ENCODE measurements at regions not wholly inside any gene's neighbourhood (a gene's known extent, or its start where the extent isn't known, plus 50 kb on each side); places are given as distances from the start of the nearest gene placed in this dataset.

DNA sequence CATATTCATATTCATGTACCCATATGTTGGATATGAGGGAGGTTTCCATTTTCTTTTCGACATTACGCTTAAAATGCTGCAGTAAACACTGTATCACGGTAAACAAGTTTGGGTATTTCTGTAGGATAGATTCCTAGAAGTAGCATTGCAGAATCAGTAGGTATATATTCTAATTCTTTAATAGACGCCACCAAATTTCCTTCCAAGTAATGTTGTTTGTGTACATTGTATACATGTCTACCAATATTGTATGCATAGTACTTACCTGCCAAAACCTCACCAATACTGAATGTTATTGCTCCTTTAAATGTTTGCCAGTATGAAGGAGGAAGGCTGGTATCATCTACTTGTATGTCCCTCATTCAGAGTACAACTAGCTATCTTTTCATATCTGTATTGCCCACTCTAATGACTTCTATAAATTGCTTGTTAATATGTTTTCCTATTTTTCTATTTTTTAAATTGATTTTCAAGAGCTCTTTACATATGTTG lies 56.1 kb upstream of the ZNF536 start:
- Mint-ChIP-seq H3K36me3 (no peaks in the 10 kb centered on the region), H3K9me3 (peaks cover 0 to 11% (median 1%) of the 10 kb centered on the region in 8 donors), H3K4me1 (no peaks in the 10 kb centered on the region), H3K27ac (no peak overlapping the region), H3K27me3 (no peaks in the 10 kb centered on the region), H3K4me3 (no peak overlapping the region)
- H3K27me3 ChIP-seq (ENCODE audit: insufficient read depth, low read length): no peaks in the 10 kb centered on the region
- H3K36me3 ChIP-seq (ENCODE audit: insufficient read depth, low read length): no peaks in the 10 kb centered on the region
- H3K4me1 ChIP-seq (ENCODE audit: insufficient read depth, low read length): no peaks in the 10 kb centered on the region
- no peak for DNase-seq
- no peak overlapping the region for H3K4me3 ChIP-seq (ENCODE audit: low read length in 2 of 2)
- ChIA-PET CTCF (ENCODE audit: partially characterized antibody) (no interaction called here), POLR2A (ENCODE audit: partially characterized antibody) (no interaction called here)
- no peaks in the 10 kb centered on the region for H3K9me3 ChIP-seq (ENCODE audit: control insufficient read depth in 1 of 2, low read length in 2 of 2)
- intact Hi-C loops (cut with micrococcal nuclease): no loop called here
- no peak overlapping the region for H3K27ac ChIP-seq (ENCODE audit: low read depth, low read length)

DNA sequence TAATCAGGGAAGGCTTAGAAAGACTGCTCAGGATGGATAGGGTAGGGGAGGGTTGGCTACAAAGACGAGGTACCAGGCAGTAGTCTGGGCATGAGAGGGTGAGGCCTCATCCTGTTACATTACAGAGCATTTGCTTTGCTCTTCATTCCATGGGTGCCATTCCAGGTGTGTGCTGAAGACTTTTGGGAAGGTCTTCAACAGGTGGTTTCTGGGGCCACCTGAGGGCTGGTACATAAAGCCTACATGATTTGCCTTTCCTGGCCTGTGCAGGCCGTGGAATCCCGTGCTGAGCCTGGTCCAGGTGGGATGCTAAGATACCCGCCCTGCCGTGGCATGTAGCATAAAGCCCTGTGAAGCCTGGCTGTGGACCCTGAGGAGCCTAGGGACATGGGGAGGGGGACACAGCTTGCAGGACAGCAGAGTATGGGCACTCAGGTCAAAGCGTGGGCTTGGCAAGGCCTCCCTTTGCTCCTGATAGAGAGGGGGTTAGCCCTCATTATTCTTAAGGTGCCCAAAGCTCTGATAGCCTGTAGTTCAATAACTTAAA lies 55.6 kb upstream of the ZNF536 start:
- H3K27me3 ChIP-seq (ENCODE audit: insufficient read depth, low read length): no peaks in the 10 kb centered on the region
- CTCF ChIA-PET (ENCODE audit: partially characterized antibody): no interaction called here
- no peaks in the 10 kb centered on the region for H3K27me3 Mint-ChIP-seq
- H3K4me1 Mint-ChIP-seq: no peaks in the 10 kb centered on the region
- peaks cover 0 to 11% (median 1%) of the 10 kb centered on the region in 8 donors for H3K9me3 Mint-ChIP-seq
- POLR2A ChIA-PET (ENCODE audit: partially characterized antibody): no interaction called here
- H3K4me3 ChIP-seq (ENCODE audit: low read length in 2 of 2): no peak overlapping the region
- H3K27ac Mint-ChIP-seq: no peak overlapping the region
- no peaks in the 10 kb centered on the region for H3K36me3 ChIP-seq (ENCODE audit: insufficient read depth, low read length)
- no peak overlapping the region for H3K4me3 Mint-ChIP-seq
- H3K4me1 ChIP-seq (ENCODE audit: insufficient read depth, low read length): no peaks in the 10 kb centered on the region
- H3K36me3 Mint-ChIP-seq: no peaks in the 10 kb centered on the region
- intact Hi-C loops (cut with micrococcal nuclease): no loop called here
- H3K9me3 ChIP-seq (ENCODE audit: control insufficient read depth in 1 of 2, low read length in 2 of 2): no peaks in the 10 kb centered on the region
- no peak for DNase-seq
- no peak overlapping the region for H3K27ac ChIP-seq (ENCODE audit: low read depth, low read length)

DNA sequence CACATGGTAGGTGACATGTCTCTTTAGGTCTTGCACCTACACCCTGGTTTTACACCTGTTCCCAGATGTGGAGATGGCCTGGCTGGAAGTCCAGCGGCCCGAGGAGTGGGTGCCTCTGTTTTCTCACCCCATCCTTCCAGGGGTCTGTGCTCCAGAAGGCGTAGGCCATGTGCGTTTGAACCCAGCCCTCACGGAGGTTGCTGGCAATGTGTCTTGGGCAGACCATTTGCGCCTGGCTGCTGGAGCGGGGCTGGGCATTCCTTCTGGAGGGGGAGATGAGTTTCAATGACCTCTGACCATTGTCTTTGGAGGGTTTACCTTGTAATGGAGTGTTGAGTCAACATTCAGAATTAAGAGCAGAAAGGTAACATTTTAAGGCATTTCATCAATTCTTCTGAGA lies 54.8 kb upstream of the ZNF536 start:
- CTCF ChIA-PET (ENCODE audit: partially characterized antibody): no interaction called here
- H3K4me3 Mint-ChIP-seq: no peak overlapping the region
- H3K27ac Mint-ChIP-seq: no peak overlapping the region

DNA sequence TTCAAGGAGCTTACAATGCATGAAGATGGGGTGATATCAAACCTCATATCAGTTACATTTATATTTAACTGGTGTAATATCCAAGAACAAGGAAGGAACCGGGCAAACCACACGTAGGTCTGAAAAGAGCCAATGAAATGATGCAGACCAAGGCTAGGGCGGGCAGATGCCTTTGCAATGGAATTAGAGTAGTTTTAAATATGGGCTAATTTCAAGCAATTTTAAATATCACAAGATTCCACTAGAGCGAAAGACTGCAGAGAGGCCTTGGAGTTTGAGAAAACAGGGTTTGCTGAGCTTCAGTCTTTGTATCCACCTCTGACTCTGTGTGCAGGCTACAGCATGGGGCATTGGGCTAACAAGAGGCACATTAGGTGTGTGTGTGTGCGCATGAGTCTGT lies 53.9 kb upstream of the ZNF536 start:
- Mint-ChIP-seq H3K36me3 (no peaks in the 10 kb centered on the region), H3K27me3 (no peaks in the 10 kb centered on the region), H3K4me1 (no peaks in the 10 kb centered on the region), H3K9me3 (peaks cover 0 to 11% (median 1%) of the 10 kb centered on the region in 8 donors), H3K4me3 (no peak overlapping the region), H3K27ac (no peak overlapping the region)
- DNase-seq: no peak
- no peaks in the 10 kb centered on the region for H3K4me1 ChIP-seq (ENCODE audit: insufficient read depth, low read length)
- H3K4me3 ChIP-seq (ENCODE audit: low read length in 2 of 2): no peak overlapping the region
- ChIA-PET POLR2A (ENCODE audit: partially characterized antibody) (no interaction called here), CTCF (ENCODE audit: partially characterized antibody) (no interaction called here)
- H3K36me3 ChIP-seq (ENCODE audit: insufficient read depth, low read length): no peaks in the 10 kb centered on the region
- no peaks in the 10 kb centered on the region for H3K27me3 ChIP-seq (ENCODE audit: insufficient read depth, low read length)
- H3K27ac ChIP-seq (ENCODE audit: low read depth, low read length): no peak overlapping the region
- intact Hi-C loops (cut with micrococcal nuclease): no loop called here
- H3K9me3 ChIP-seq (ENCODE audit: control insufficient read depth in 1 of 2, low read length in 2 of 2): no peaks in the 10 kb centered on the region

More for the DNA sequence above, 54.8 kb upstream of the ZNF536 start:
- no peak overlapping the region for H3K27ac ChIP-seq (ENCODE audit: low read depth, low read length)
- Mint-ChIP-seq H3K27me3 (no peaks in the 10 kb centered on the region), H3K9me3 (peaks cover 0 to 11% (median 1%) of the 10 kb centered on the region in 8 donors), H3K36me3 (no peaks in the 10 kb centered on the region), H3K4me1 (no peaks in the 10 kb centered on the region)
- no peaks in the 10 kb centered on the region for H3K36me3 ChIP-seq (ENCODE audit: insufficient read depth, low read length)
- no peaks in the 10 kb centered on the region for H3K9me3 ChIP-seq (ENCODE audit: control insufficient read depth in 1 of 2, low read length in 2 of 2)
- no peak overlapping the region for H3K4me3 ChIP-seq (ENCODE audit: low read length in 2 of 2)
- no peak for DNase-seq
- intact Hi-C loops (cut with micrococcal nuclease): no loop called here
- H3K4me1 ChIP-seq (ENCODE audit: insufficient read depth, low read length): no peaks in the 10 kb centered on the region
- POLR2A ChIA-PET (ENCODE audit: partially characterized antibody): no interaction called here
- no peaks in the 10 kb centered on the region for H3K27me3 ChIP-seq (ENCODE audit: insufficient read depth, low read length)

DNA sequence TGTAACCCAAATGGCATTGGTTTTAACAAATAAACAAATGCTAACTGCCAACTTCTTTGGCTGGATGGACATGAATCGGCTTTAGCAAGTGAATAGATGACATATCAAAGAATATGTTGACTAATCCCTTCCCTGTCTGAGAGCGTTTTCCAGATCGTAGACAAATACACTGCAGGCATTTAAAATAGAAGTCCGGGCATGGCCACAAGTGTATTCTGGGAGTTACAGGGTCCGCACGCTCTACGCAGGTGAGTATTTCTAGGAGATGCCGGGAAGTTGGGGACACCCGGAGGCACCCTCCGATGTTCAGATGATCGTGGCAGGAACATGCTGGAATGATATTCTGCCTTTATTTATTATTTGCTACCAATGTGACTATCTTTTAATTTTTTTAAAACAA lies 53.2 kb upstream of the ZNF536 start:
- ChIA-PET POLR2A (ENCODE audit: partially characterized antibody) (no interaction called here), CTCF (ENCODE audit: partially characterized antibody) (no interaction called here)
- Histone ChIP-seq H3K4me3 (ENCODE audit: low read length in 2 of 2) (no peak overlapping the region), H3K9me3 (ENCODE audit: control insufficient read depth in 1 of 2, low read length in 2 of 2) (no peaks in the 10 kb centered on the region), H3K27ac (ENCODE audit: low read depth, low read length) (no peak overlapping the region), H3K27me3 (ENCODE audit: insufficient read depth, low read length) (no peaks in the 10 kb centered on the region), H3K4me1 (ENCODE audit: insufficient read depth, low read length) (no peaks in the 10 kb centered on the region), H3K36me3 (ENCODE audit: insufficient read depth, low read length) (no peaks in the 10 kb centered on the region)
- no peaks in the 10 kb centered on the region for H3K36me3 Mint-ChIP-seq
- intact Hi-C loops (cut with micrococcal nuclease): no loop called here
- peaks cover 0 to 2% of the 10 kb centered on the region in 2 donors for H3K27me3 Mint-ChIP-seq
- no peak for DNase-seq
- no peak overlapping the region for H3K27ac Mint-ChIP-seq
- H3K9me3 Mint-ChIP-seq: peaks cover 0 to 12% (median 3%) of the 10 kb centered on the region in 8 donors
- no peaks in the 10 kb centered on the region for H3K4me1 Mint-ChIP-seq
- H3K4me3 Mint-ChIP-seq: no peak overlapping the region

DNA sequence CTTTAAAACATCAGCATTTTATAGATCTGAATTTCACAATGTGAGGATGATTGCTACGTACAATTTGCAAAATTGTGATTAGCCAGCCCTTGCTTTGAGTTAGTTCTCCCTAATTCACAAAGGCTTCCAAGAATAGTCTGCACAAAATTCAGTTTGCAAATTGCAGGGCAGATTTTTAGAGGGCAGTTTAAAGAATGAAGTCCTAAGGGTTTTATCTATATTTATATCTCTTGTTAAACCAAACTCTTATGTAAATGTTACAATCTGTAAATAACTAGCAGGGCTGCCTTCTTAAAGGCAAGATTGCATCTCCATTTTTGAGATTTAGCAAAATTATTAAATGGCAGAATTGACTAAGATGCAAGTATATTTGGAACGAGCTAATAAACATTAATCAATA lies 52.8 kb upstream of the ZNF536 start:
- Mint-ChIP-seq H3K4me3 (no peak overlapping the region), H3K9me3 (peaks cover 0 to 14% (median 5%) of the 10 kb centered on the region in 8 donors), H3K27me3 (peaks cover 0 to 3% of the 10 kb centered on the region in 2 donors), H3K27ac (no peak overlapping the region), H3K4me1 (no peaks in the 10 kb centered on the region), H3K36me3 (no peaks in the 10 kb centered on the region)
- intact Hi-C loops (cut with micrococcal nuclease): no loop called here
- ChIA-PET POLR2A (ENCODE audit: partially characterized antibody) (no interaction called here), CTCF (ENCODE audit: partially characterized antibody) (no interaction called here)
- Histone ChIP-seq H3K4me1 (ENCODE audit: insufficient read depth, low read length) (no peaks in the 10 kb centered on the region), H3K27me3 (ENCODE audit: insufficient read depth, low read length) (no peaks in the 10 kb centered on the region), H3K9me3 (ENCODE audit: control insufficient read depth in 1 of 2, low read length in 2 of 2) (no peaks in the 10 kb centered on the region), H3K27ac (ENCODE audit: low read depth, low read length) (no peak overlapping the region), H3K4me3 (ENCODE audit: low read length in 2 of 2) (no peak overlapping the region), H3K36me3 (ENCODE audit: insufficient read depth, low read length) (no peaks in the 10 kb centered on the region)
- no peak for DNase-seq

DNA sequence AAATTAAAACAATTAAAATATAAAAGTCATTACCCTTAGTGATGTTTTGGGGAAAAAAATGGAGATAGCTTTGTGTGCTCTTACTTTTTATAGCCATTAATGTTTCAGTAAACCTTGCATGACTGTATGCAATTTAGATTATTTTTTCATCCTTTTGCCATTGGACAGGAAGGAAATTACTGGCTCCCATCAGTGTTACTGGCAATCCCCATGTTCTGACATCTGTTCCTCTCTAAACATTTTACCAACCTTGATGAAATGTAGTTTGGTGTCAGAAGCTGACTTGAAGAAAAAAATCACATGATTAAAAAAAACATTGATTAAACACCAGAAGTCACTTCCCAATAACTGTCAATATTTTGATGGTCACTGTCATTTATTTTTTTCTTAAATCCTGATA lies 52.3 kb upstream of the ZNF536 start:
- DNase-seq: no peak
- POLR2A ChIA-PET (ENCODE audit: partially characterized antibody): no interaction called here
- Histone ChIP-seq H3K27ac (ENCODE audit: low read depth, low read length) (no peak overlapping the region), H3K27me3 (ENCODE audit: insufficient read depth, low read length) (no peaks in the 10 kb centered on the region), H3K36me3 (ENCODE audit: insufficient read depth, low read length) (no peaks in the 10 kb centered on the region), H3K9me3 (ENCODE audit: control insufficient read depth in 1 of 2, low read length in 2 of 2) (no peaks in the 10 kb centered on the region), H3K4me3 (ENCODE audit: low read length in 2 of 2) (no peak overlapping the region), H3K4me1 (ENCODE audit: insufficient read depth, low read length) (no peaks in the 10 kb centered on the region)
- H3K4me3 Mint-ChIP-seq: no peak overlapping the region
- peaks cover 0 to 13% (median 5%) of the 10 kb centered on the region in 8 donors for H3K9me3 Mint-ChIP-seq
- no peak overlapping the region for H3K27ac Mint-ChIP-seq
- CTCF ChIA-PET (ENCODE audit: partially characterized antibody): no interaction called here
- no peaks in the 10 kb centered on the region for H3K4me1 Mint-ChIP-seq
- intact Hi-C loops (cut with micrococcal nuclease): no loop called here
- no peaks in the 10 kb centered on the region for H3K36me3 Mint-ChIP-seq
- peaks cover 2 to 3% of the 10 kb centered on the region in 2 donors for H3K27me3 Mint-ChIP-seq

DNA sequence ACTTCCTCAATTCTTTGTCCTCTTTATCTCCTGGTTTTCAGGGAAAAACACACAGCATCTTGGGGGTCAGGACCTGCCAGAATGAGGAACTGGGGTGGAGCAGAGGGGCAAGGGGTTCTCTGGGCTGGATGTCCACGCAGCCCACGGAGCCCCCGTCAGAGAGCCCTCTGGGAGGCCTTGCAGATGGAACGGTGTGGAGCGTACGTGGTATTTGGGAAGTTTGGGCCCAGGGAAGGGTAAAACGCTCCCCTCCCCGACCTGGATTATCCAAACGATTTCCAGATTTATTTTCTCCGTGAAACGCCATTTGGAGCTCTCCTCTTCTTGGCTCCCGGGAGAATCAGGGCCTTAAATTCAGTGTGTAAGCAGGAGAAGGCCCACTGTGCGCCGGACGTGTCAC lies 51.7 kb upstream of the ZNF536 start:
- no peak overlapping the region for H3K27ac Mint-ChIP-seq
- DNase-seq: no peak
- Histone ChIP-seq H3K27me3 (ENCODE audit: insufficient read depth, low read length) (no peaks in the 10 kb centered on the region), H3K4me3 (ENCODE audit: low read length in 2 of 2) (no peak overlapping the region), H3K27ac (ENCODE audit: low read depth, low read length) (no peak overlapping the region), H3K4me1 (ENCODE audit: insufficient read depth, low read length) (no peaks in the 10 kb centered on the region), H3K9me3 (ENCODE audit: control insufficient read depth in 1 of 2, low read length in 2 of 2) (no peaks in the 10 kb centered on the region), H3K36me3 (ENCODE audit: insufficient read depth, low read length) (no peaks in the 10 kb centered on the region)
- intact Hi-C loops (cut with micrococcal nuclease): no loop called here
- CTCF ChIA-PET (ENCODE audit: partially characterized antibody): no interaction called here
- POLR2A ChIA-PET (ENCODE audit: partially characterized antibody): no interaction called here
- peaks cover 2 to 3% of the 10 kb centered on the region in 2 donors for H3K27me3 Mint-ChIP-seq
- H3K4me3 Mint-ChIP-seq: no peak overlapping the region
- H3K9me3 Mint-ChIP-seq: peaks cover 0 to 10% (median 5%) of the 10 kb centered on the region in 8 donors
- H3K4me1 Mint-ChIP-seq: no peaks in the 10 kb centered on the region
- H3K36me3 Mint-ChIP-seq: no peaks in the 10 kb centered on the region

Measured in CD4-positive, alpha-beta memory T cell (primary cell).